Colonic mucosa (tissue), 4 donors: ENCODE measurements at regions not wholly inside any gene's neighbourhood (a gene's known extent, or its start where the extent isn't known, plus 50 kb on each side); places are given as distances from the start of the nearest gene placed in this dataset.

Experiments used
- DNase-seq: peaks from one replicate; pipeline ENCODE4 v3.0.0-alpha.2; 2020
- H3K27ac ChIP-seq: fragments of 200-600 bp; one replicate; pipeline ENCODE4 v1.8.0; 2021
- H3K27me3 ChIP-seq: fragments of 200-600 bp; one replicate; pipeline ENCODE4 v1.8.0; 2021
- H3K36me3 ChIP-seq: fragments of 200-600 bp; one replicate; pipeline ENCODE4 v1.8.0; 2021
- H3K4me1 ChIP-seq: fragments of 200-600 bp; one replicate; pipeline ENCODE4 v1.8.0; 2021; ENCODE audit warnings: mild to moderate bottlenecking
- H3K4me3 ChIP-seq: fragments of 200-600 bp; one replicate; pipeline ENCODE4 v1.8.0; 2021
- H3K9ac ChIP-seq, 2 donors: one replicate each; pipeline ENCODE4 v1.7.0; 2013; ENCODE audit warnings: control low read depth in 2 of 2, low read depth in 2 of 2, low read length in 2 of 2
- H3K9me3 ChIP-seq: fragments of 200-600 bp; one replicate; pipeline ENCODE4 v1.8.0; 2021
- CTCF ChIP-seq: fragments of 200-600 bp; IDR thresholded peaks from one replicate; pipeline ENCODE4 v1.8.0; 2022; ENCODE audit warnings: antibody characterized with exemption, mild to moderate bottlenecking
- intact Hi-C: fragments of 100-400 bp; cut with DNase I; formaldehyde crosslinking; loops from one replicate; pipeline ENCODE4 v1.14.1; 2022
- donor health status: healthy.
- donor health status: DM: no; HTN: no; CAD: no.
- donor health status: DM: no; HTN: no; CAD: no.

DNA sequence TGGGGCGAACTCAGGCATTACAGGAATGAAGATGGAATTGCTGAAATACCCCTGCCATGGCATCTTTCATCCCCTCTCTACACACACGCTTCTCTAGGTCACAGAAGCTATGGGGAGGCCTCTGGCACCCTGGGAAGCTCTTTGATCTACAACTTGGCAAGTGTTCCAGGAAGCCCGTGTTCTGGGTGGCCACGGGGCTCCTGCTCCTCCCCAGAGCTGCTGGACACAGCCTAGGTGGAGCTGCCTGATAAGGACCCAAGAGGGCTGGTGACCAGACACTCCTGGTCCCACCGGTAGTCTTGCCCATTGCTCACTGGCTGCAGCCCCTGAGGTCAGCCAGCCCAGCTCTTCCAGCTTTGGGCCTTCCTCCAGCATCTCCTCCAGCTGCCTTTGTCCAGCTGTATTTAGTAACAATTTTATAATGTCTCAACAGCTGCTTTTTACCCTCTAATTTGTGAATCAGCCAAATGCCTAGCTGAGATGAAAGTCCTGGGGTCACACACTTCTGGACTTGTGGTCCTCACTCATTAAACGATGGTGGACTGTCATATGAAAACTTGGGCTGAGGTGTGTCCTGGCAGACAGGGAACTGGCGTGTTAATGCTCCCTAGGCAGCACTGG lies 72.8 kb upstream of the SPATA13 start:
- Histone ChIP-seq H3K4me1 (peaks cover 5% of the 10 kb centered on the region), H3K36me3 (no peaks in the 10 kb centered on the region), H3K27me3 (no peaks in the 10 kb centered on the region), H3K4me3 (no peak overlapping the region), H3K27ac (no peak overlapping the region), H3K9me3 (no peaks in the 10 kb centered on the region), H3K9ac (no peak overlapping the region)
- peak; percentile 74 for DNase-seq
- intact Hi-C loops, result no loop called here
- TF ChIP-seq CTCF, result no peak

- Histone ChIP-seq H3K27me3 (no peaks in the 10 kb centered on the region), H3K4me1 (peaks cover 5% of the 10 kb centered on the region), H3K9me3 (no peaks in the 10 kb centered on the region), H3K9ac (no peak overlapping the region), H3K4me3 (no peak overlapping the region), H3K36me3 (no peaks in the 10 kb centered on the region), H3K27ac (no peak overlapping the region)
- no peak for TF ChIP-seq CTCF
- DNase-seq, result no peak
- intact Hi-C loops, result no loop called here
These were observed 70.5 kb upstream of the SPATA13 start for GRCh38 chr13:24090049-24090448.

DNA sequence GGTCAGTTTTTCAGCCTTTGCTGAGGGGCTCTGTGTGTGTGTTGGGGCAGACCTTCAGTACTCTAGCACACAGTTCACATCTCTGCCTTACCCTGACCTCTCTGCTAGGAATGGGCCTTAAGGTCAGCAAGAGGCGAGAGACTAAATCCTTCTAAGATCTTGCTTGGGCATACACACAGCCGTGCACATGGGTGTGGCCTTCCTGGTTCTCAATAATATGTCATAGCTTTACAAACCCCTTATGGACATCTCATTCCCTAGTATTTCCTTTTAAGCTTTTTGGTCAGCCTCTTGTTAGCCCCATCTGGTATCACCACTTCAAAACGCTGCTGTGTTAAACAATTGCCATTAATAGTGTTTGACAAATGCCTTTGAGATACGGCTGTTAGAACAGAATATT lies 69.4 kb upstream of the SPATA13 start:
- no peak for DNase-seq
- Histone ChIP-seq H3K36me3 (no peaks in the 10 kb centered on the region), H3K4me1 (peaks cover 5% of the 10 kb centered on the region), H3K4me3 (no peak overlapping the region), H3K27me3 (no peaks in the 10 kb centered on the region), H3K27ac (no peak overlapping the region), H3K9ac (no peak overlapping the region), H3K9me3 (no peaks in the 10 kb centered on the region)
- no peak for TF ChIP-seq CTCF
- intact Hi-C loops, result no loop called here

DNA sequence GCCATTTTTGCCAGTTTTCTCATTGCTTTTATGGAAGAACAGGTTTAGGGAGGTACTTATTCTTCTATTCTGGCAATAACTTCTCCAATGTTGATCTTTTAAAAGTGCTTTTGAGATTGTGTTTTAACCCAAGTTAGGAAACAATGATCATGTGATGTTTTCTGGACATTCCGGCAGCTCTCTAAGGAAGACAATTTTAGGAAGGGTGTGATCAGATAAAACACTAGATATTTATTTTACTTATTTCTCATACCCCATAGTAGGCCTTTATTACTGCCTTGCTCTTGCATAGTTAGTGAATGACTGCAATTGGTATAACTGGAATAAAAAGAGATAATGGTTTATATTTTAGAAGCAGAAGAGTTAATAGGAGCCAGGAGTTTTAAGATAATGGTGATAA lies 68.4 kb upstream of the SPATA13 start:
- no peak for TF ChIP-seq CTCF
- H3K4me3 ChIP-seq, result no peak overlapping the region
- no peak overlapping the region for H3K9ac ChIP-seq
- no peaks in the 10 kb centered on the region for H3K36me3 ChIP-seq
- H3K4me1 ChIP-seq, result peaks cover 5% of the 10 kb centered on the region
- DNase-seq, result no peak
- H3K27me3 ChIP-seq, result no peaks in the 10 kb centered on the region
- intact Hi-C loops, result no loop called here
- H3K27ac ChIP-seq, result no peak overlapping the region
- H3K9me3 ChIP-seq, result no peaks in the 10 kb centered on the region

- DNase-seq, result no peak
- Histone ChIP-seq H3K27me3 (no peaks in the 10 kb centered on the region), H3K9me3 (no peaks in the 10 kb centered on the region), H3K4me3 (no peak overlapping the region), H3K4me1 (no peaks in the 10 kb centered on the region), H3K27ac (no peak overlapping the region), H3K9ac (no peak overlapping the region), H3K36me3 (no peaks in the 10 kb centered on the region)
- intact Hi-C loops, result no loop called here
- TF ChIP-seq CTCF, result no peak
These were observed 67.5 kb upstream of the SPATA13 start for GRCh38 chr13:24093047-24093446.
